ENCODE measurements at regions not wholly inside any gene's neighbourhood (a gene's known extent, or its start where the extent isn't known, plus 50 kb on each side); places are given as distances from the start of the nearest gene placed in this dataset.

- no peak overlapping the region for H3K4me3 Mint-ChIP-seq
- Histone ChIP-seq H3K27me3 (ENCODE audit: control insufficient read depth, insufficient read depth, low read length, poor library complexity, severe bottlenecking) (no peaks in the 10 kb centered on the region), H3K27ac (ENCODE audit: low read depth, low read length) (no peak overlapping the region), H3K4me1 (ENCODE audit: control insufficient read depth, insufficient read depth, low read length) (no peaks in the 10 kb centered on the region), H3K9me3 (ENCODE audit: control insufficient read depth, low read length) (peaks cover 35% of the 10 kb centered on the region), H3K4me3 (ENCODE audit: low read length) (no peak overlapping the region), H3K9ac (ENCODE audit: extremely low read depth, low read length, poor library complexity, severe bottlenecking) (no peak overlapping the region), H3K36me3 (ENCODE audit: control insufficient read depth, insufficient read depth, low read length) (no peaks in the 10 kb centered on the region)
- WGBS, 2 experiments (ENCODE audit: insufficient coverage in 1 of 2, insufficient read length in 1 of 2) = 88% methylated on average over 1 of the region's 1 CpG; no CpG with 5 or more reads in 1 of the 2 experiments
- no peak overlapping the region for H3K27ac Mint-ChIP-seq
- peaks cover 2% of the 10 kb centered on the region for H3K36me3 Mint-ChIP-seq (ENCODE audit: low read depth)
- peaks cover 19% of the 10 kb centered on the region for H3K9me3 Mint-ChIP-seq
- no peaks in the 10 kb centered on the region for H3K4me1 Mint-ChIP-seq
- DNase-seq = no peak
- no peak for TF ChIP-seq CTCF (conservative IDR thresholded peaks at IDR 0.05)
- no peaks in the 10 kb centered on the region for H3K27me3 Mint-ChIP-seq (ENCODE audit: insufficient read depth)
Measured at GRCh38 chr15:47561102-47561501, 156.2 kb upstream of the SEMA6D start.

- Histone ChIP-seq H3K4me1 (ENCODE audit: control insufficient read depth, insufficient read depth, low read length) (peaks cover 3% of the 10 kb centered on the region), H3K9ac (ENCODE audit: extremely low read depth, low read length, poor library complexity, severe bottlenecking) (no peak overlapping the region), H3K27me3 (ENCODE audit: control insufficient read depth, insufficient read depth, low read length, poor library complexity, severe bottlenecking) (no peaks in the 10 kb centered on the region), H3K4me3 (ENCODE audit: low read length) (no peak overlapping the region), H3K27ac (ENCODE audit: low read depth, low read length) (no peak overlapping the region), H3K36me3 (ENCODE audit: control insufficient read depth, insufficient read depth, low read length) (no peaks in the 10 kb centered on the region), H3K9me3 (ENCODE audit: control insufficient read depth, low read length) (peaks cover 17% of the 10 kb centered on the region)
- 48 to 100% methylated on average over 1 to 2 of the region's 3 CpGs for WGBS, 2 experiments (ENCODE audit: insufficient coverage in 1 of 2, insufficient read length in 1 of 2)
- TF ChIP-seq CTCF (conservative IDR thresholded peaks at IDR 0.05) = no peak
- DNase-seq = no peak
- Mint-ChIP-seq H3K9me3 (peaks cover 4% of the 10 kb centered on the region), H3K36me3 (ENCODE audit: low read depth) (no peaks in the 10 kb centered on the region), H3K4me3 (no peak overlapping the region), H3K4me1 (peaks cover 5% of the 10 kb centered on the region), H3K27ac (no peak overlapping the region), H3K27me3 (ENCODE audit: insufficient read depth) (no peaks in the 10 kb centered on the region)
Measured at GRCh38 chr15:47565949-47566348, 151.4 kb upstream of the SEMA6D start.

- Histone ChIP-seq H3K9me3 (ENCODE audit: control insufficient read depth, low read length) (peaks cover 12% of the 10 kb centered on the region), H3K9ac (ENCODE audit: extremely low read depth, low read length, poor library complexity, severe bottlenecking) (no peak overlapping the region), H3K36me3 (ENCODE audit: control insufficient read depth, insufficient read depth, low read length) (no peaks in the 10 kb centered on the region), H3K4me1 (ENCODE audit: control insufficient read depth, insufficient read depth, low read length) (peaks cover 3% of the 10 kb centered on the region), H3K4me3 (ENCODE audit: low read length) (no peak overlapping the region), H3K27me3 (ENCODE audit: control insufficient read depth, insufficient read depth, low read length, poor library complexity, severe bottlenecking) (no peaks in the 10 kb centered on the region), H3K27ac (ENCODE audit: low read depth, low read length) (no peak overlapping the region)
- H3K27me3 Mint-ChIP-seq (ENCODE audit: insufficient read depth) = no peaks in the 10 kb centered on the region
- H3K36me3 Mint-ChIP-seq (ENCODE audit: low read depth) = no peaks in the 10 kb centered on the region
- DNase-seq = no peak
- TF ChIP-seq CTCF (conservative IDR thresholded peaks at IDR 0.05) = no peak
- H3K27ac Mint-ChIP-seq = no peak overlapping the region
- no peaks in the 10 kb centered on the region for H3K9me3 Mint-ChIP-seq
- 91 to 94% methylated on average over 6 of the region's 6 CpGs for WGBS, 2 experiments (ENCODE audit: insufficient coverage in 1 of 2, insufficient read length in 1 of 2)
- H3K4me1 Mint-ChIP-seq = peaks cover 6% of the 10 kb centered on the region
- no peak overlapping the region for H3K4me3 Mint-ChIP-seq
Measured at GRCh38 chr15:47566610-47567009, 150.7 kb upstream of the SEMA6D start.
